Stimulated activated CD8-positive, alpha-beta memory T cell treated with anti-CD3 and anti-CD28 coated beads, Interleukin-4, amount 100 ng/mL, for 1 hour (primary cell): ENCODE measurements at regions not wholly inside any gene's neighbourhood (a gene's known extent, or its start where the extent isn't known, plus 50 kb on each side); places are given as distances from the start of the nearest gene placed in this dataset.
"Not testable (repeated sequence)": the region's sequence is repeated elsewhere in the genome, so short reads cannot be mapped to it uniquely, and the experiment has no call there.

ENCODE experiments used
- DNase-seq, 2 donors: peaks; one replicate each; pipeline ENCODE4 v3.0.0-alpha.2; 2020; ENCODE audit warnings: low read depth in 2 of 2, low spot score in 1 of 2

DNA sequence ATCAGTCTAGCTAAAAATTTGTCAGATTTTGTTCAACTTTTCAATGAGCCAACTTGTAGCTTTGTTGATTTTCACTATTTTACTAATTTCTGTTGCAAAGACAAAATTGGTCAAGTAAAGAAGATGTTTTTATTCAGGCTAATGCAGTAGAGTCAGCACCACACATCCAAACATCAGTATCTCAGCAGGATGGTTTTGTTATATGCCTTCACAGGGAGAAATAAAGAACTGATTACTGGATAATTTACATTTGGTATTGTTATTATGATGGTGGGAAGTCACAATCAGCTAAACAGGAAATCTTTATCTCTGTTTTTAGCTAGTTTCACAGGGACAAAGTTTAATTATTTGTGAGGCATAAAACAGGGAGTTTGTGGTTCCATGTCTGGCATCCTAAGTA lies 713.4 kb downstream of the SLITRK5 start:
- DNase-seq, result no peak

DNA sequence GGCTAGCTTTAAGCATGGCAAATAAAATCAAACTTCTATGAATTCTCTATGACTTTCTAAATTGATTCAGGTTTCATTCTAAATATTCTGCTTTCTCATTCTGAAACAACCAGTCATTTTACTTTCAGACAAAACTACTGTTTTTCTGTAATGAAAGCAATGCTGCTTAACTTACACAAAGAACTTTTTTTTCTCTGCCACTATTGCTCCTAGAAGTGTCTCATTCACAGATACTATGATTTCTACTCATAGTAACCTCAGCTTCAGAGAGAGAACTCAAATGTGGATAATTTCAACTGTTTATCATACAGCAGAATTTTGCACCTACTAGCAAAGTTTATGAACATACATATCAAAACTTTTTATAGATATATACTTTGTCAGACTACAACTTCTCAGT lies 724.6 kb downstream of the SLITRK5 start:
- no peak for DNase-seq

DNA sequence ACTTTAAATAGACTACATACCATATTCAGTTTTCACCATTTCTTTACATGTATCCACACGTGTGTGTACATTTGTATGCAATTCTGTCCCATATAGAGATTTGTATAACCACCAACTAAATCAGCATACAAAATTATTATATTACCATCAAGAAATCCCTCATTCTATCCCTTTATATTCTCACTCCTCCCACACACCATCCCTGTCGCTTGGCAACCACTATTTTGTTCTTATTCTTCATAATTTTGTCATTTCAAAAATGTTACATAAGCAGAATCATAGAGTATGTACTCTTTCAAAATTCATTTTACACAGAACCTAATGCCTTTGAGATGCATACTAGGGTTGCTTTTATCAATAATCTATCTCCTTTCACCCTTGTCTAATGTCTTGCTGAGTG lies 740.5 kb downstream of the SLITRK5 start:
- no peak for DNase-seq

DNA sequence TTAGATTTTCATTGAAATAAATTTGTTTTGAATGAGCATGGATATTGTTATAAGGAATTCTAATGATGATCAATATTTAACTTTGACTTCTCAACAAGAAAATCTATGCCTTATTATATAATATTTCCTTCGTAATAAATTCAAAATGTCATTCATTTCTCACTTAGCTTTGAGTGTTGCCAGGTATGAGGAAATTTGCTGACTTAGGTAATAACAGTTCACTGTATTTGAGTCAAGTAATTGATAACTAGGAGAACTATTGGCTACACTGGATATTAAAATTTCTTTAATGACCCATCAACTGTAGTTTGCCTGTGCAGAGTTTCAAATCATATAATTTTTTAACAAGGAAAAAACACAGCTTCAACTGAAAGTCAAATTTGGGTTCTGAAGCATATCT lies 746.6 kb downstream of the SLITRK5 start:
- DNase-seq, result no peak

DNA sequence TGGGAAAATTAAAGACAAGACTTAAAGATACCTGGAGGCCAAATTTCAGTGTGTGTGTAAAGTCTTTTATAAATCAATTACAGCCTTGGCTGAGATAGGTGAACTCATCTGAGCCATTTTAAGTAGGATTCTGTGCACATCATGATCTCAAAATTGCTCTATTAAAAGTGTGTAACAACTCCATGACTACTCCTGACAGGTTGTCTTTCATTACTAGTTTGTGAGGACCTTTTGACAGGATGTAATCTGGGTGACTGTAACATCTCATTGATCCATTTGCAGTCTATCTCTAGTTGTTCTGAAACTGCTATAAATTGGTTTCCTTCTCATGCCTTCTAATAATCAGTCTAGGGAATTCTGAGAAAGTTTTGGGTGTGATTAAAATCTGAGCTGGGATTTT lies 753.3 kb downstream of the SLITRK5 start:
- DNase-seq, result no peak

DNA sequence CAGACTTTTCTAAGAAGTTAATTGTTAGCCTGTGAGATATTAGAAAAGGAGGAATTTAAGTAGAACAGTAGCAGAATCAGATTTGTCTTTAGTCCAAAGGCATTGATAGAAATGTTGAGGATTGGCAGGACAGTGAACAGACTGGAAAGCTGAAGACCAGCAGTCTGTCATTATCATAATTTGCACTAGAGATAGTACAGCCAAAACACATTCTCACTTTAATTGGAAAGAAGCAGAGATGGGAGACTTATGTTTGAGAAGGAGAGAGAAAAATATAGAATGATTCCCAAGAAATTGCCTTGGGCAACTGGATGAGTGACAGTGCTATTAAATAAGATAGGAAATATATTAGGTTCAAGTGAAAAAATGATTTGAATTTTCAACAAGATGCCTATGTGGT lies 755.5 kb downstream of the SLITRK5 start:
- DNase-seq, result no peak

DNA sequence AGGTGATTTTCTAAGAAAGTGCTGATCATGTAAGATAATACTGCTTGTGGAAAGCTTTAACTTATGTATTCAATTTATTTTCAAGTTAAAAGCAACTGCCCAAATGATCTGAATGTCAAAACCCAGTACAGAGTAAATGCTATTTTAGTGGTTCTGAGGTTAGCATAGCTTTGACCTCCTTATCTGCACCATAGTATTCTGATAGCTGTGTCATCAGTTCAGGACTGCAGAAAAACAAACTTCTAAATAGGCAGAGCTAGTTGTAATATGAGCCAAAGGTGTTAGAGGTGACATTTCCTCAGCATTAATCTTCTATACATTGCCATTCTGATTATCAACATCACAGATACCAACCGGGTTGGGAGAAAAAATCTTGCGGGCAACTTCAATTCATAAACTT lies 758.7 kb downstream of the SLITRK5 start:
- no peak for DNase-seq

DNA sequence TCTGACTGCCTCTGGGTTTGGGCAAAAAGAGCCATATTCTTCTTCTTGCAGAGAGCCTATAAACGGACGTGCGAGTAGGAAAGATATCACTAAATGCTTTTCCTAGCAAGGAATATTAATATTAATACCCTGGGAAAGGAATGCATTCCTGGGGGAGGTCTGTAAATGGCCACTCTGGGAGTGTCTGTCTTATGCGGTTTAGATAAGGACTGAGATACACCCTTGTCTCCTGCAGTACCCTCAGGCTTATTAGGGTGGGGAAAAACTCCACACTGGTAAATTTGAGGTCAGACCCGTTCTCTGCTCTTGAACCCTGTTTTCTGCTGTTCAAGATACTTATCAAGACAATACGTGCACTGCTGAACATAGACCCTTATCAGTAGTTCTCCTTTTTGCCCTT lies 763.8 kb downstream of the SLITRK5 start:
- no peak for DNase-seq

DNA sequence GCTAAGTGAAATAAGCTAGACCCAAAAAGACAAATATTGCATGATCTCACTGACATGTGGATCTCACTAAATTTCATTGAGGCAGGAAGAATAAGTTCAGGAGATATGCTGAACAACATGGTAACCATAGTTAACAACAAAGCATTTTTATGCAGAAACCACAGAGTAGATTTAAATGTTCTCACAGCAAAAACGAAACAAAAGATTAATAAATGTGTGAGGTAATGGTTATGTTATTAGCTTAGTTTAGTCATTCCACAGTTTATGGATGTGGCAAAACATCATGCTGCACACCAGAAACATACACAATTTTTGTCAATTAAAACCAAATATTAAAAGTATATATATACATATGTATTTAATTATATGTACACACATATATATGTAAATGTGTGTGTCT lies 765.8 kb downstream of the SLITRK5 start:
- no peak for DNase-seq

DNA sequence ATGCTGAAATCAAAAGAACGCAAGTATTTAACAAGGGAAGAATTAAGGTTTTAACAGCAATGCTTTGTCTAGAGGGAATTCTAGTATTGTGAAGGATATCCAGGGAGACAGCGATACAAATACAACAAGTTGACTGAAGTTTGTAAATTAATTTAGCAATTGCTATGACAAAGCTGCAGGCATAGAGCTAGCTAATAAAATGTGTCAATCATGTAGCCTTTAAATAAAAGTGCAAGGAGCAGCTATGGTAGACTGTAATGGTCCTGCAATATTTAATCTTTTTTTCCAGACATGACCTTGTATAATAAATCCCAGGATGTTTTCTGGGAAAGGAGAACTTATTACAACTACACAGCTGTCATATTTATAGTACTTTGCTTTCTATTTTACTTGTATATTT lies 779.3 kb downstream of the SLITRK5 start:
- DNase-seq, result no peak

DNA sequence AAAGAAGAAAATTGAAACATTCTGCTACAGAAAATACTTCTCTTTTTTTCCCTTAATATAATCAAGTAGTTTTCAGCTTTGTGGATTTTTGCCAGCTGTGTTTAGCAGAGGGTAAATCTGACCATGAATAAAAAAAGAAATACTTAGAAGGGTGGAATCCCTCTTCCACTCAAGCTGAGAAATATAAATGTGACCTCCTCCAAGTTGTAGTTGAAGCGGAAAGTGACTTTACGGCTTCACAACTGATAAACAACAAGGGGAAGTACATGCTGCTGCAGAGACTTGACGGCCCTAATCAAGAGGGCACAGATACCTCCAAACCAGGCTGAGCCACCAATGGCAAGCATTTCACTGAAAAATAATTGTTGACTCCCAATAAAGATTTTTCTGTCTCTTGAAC lies 785.0 kb downstream of the SLITRK5 start:
- no peak for DNase-seq

DNA sequence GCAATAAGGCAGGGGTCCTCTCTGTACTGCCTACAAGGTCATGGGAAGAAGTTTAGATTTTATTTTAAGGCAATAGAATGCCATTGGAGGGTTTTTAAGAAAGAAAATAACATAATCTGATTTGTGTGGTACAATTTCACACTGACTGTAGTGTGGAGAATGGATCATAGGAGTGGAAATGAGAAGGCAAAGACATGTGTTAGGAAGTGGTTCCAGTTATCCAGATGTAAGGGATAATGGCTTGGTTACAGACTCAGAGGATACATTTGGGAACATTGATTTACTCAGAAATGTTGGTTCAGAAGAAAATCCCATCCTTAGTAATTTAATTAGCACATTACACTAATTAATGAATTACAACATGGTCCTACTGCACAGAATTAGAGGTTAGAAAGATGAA lies 788.2 kb downstream of the SLITRK5 start:
- DNase-seq, result no peak

DNA sequence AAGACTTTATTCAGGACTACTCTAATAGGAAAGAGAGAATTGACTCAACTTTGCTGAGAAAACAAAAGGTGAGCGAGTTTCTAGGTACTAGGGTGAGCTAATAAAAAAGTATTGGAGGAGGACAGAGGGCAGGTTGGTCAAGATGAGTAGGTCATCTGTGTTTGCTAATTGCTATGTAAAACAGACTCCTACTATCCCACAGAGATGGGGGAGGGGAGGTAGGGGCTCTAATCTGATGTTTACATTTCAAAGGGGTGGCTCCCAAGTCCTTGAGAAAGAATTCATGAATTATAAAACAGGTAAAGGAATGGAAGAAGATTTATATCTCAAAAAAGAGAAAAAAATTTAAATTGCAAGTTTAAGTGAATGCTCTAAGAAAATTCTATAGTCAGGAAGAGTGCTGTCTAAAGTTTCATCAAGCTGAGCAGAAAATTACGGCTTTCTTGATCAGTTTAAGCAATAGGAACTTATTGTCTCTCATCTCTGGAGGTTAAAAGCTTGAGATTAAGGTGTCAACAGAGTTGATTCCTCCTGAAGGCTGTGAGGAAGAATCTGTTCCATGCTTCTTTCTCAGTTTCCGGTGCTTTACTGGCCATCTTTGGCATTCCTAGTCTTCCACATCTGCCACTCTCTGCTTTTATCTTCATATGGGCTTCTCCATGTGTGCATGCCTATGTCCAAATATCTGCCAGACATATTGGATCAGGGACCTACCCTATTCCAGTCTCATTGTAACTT lies 790.3 kb downstream of the SLITRK5 start:
- no peak for DNase-seq

DNA sequence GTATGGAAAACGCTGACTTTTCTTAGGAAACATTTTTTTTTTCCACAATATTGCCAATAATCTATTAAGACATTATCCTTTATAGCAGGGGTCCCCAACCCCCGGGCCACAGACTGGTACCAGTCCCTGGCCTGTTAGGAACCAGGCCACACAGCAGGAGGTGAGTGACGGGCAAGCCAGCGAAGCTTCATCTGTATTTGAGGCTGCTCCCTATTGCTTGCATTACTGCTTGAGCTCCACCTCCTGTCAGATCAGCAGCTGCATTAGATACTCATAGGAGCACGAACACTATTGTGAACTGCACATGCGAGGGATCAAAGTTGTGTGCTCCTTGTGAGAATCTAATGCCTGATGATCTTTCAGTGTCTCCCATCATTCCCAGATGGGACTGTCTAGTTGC lies 793.7 kb downstream of the SLITRK5 start:
- DNase-seq, result no peak

DNA sequence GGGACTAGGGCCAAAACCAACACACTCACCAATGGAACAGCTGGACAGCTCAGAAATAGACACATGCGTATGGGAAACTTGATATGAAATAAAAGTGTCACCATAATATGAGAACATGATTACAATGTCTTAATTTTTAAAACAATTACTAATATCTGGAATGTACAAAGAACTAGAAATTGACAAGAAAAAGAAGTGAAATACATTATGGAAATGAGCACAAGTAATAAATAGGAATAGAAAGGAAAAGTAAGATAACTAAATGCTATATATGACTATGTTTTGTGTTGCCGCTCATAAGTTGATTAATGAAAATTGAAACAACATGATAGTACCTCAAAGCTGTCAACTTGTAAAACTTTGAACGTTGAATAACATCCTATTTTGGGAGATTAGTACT lies 801.1 kb downstream of the SLITRK5 start:
- DNase-seq, result no peak

DNA sequence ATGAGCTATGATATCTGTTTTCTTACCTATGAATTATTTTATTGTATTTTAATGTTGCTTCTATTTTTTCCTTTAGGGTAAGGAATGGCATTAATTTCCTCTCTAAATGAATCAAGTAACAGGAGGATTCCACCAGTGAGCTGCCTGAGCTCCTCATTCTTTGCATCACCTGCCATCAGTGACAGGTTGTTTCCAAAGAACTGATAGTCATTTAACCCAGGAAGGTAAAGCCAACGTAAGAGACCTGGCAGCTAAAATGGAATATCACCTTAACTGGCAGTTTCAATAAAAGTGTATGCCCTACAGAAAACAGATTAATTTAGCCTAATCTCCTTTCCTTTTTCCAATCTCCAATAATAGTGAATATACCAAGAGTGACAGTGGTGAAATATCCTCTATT lies 812.0 kb downstream of the SLITRK5 start:
- DNase-seq, result no peak

DNA sequence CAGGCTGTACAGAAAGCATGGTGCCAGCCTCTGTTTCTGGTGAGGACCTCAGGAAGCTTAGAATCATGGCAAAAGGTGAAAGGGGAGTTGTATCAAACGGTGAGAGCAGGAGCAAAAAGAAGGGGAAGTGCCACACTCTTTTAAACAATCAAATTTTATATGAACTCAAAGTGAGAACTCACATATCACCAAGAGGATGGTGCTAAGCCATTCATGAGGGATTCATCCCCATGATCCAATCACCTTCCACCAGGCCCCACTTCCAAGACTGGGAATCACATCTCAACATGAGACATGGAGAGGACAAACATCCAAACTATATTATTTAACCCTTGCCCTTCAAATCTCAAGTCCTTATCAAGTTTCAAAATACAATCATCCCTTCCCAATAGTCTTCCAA lies 836.7 kb downstream of the SLITRK5 start:
- no peak for DNase-seq

DNA sequence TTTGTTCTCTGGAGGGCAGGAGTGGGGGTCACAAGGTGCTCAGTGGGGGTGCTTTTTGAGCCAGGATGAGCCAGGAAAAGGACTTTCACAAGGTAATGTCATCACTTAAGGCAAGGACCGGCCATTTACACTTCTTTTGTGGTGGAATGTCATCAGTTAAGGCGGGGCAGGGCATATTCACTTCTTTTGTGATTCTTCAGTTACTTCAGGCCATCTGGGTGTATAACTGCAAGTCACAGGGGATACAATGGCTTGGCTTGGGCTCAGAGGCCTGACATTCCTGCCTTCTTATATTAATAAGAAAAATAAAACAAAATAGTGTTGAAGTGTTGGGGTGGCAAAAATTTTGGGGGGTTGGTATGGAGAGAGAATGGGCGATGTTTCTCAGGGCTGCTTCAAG lies 841.8 kb downstream of the SLITRK5 start:
- DNase-seq, result not testable (repeated sequence)

DNA sequence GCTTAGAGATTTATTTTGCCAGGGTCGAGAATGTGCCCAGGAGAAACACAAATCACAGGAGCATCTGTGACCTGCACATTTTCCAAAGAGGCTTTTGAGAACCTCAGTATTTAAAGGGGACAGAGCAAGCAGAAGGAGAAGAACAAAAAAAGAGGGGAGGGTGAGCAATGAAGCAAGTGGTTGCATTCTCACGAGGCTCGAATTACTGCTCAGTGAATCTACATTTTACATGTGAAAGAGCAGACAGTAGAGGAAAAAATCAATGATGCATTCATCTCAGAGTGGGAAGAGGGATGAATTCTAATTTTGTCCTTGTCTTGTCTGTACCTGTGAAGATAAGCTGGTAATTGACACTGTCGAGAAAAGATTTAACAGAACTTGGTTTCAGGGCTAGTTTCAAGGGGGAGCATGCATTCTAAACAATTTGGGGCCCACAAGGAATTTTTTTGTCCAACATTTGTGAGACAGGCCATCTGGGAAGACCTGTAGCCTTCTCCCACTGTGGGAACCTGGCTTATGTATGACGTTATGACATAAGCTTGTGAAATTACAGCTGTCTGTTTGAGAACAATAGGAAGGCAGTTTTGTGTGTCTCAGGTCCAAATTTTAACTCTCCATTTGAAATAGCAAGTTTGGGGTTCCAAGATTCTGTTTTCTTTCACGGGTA lies 855.1 kb downstream of the SLITRK5 start:
- DNase-seq, result no peak

DNA sequence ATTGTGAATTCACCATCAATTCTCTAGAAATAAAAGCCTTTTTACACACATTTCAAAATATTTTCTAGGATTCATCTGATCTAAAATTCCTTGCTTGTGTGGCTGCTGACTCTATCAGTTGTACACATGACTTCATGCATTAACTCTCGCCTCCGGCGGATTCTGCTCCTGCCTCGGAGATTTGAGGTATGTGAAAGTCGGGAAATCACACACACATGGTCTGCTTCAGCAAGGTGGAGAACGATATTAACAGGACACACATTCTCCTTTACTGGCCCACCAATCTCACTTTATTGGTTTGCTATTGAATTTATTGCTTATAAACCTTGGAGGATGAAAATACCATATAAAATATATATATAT lies 855.7 kb downstream of the SLITRK5 start:
- DNase-seq, result no peak

DNA sequence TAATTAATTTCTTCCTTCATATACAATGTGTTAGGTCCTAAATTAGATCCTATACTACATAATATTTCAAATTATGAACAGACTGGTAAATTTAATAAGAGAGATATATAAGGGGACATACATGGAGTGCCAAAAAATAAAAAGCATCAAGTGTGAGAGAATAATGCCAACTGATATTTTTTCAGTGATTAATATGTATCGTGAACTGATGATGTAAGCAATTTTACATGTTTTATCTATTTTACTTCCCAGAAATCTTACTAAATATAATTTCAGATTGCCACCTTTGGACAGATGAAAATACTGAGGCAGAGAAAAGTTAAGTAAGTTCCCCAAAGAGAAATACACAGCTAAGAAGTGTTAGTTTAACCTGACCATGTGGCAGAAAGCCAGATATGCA lies 870.8 kb downstream of the SLITRK5 start:
- DNase-seq, result no peak

DNA sequence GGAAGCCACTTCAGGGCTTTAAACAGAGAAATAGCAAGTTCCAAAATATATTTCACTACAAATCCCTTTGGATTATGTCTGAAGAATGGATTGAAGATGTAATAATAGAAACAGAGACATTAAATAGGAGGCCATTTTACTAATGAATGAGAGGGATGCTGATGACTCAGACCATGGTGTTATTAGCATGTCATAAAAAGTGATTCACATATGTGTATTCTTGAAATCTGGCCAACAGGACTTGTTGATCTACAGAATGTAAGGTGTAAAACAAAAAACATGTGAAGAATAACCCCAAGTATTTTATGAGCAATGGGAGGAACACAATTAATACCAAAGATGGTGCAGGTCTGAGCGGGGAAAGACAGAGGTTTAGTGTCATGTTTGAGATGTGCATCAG lies 873.7 kb downstream of the SLITRK5 start:
- DNase-seq, result no peak

DNA sequence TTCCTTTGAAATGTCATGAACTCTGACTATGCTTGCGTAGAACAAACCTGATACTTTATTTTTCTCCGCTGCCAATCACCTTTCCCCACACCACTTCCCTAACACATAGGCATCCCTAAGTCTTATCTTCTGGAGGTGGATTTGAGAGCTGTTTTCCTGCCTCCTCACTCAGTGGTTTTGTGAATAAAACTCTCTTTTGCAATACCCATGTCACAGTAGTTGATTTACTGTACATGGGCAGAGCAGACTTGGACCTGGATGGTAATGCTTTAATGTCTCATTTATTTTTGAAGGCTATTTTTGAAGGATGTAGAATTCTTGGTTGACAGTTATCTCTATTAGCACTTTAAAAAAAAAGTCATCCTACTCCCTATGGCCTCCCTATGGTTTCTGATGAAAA lies 881.8 kb downstream of the SLITRK5 start:
- no peak for DNase-seq
